ENCODE measurements at regions not wholly inside any gene's neighbourhood (a gene's known extent, or its start where the extent isn't known, plus 50 kb on each side); places are given as distances from the start of the nearest gene placed in this dataset.

DNA sequence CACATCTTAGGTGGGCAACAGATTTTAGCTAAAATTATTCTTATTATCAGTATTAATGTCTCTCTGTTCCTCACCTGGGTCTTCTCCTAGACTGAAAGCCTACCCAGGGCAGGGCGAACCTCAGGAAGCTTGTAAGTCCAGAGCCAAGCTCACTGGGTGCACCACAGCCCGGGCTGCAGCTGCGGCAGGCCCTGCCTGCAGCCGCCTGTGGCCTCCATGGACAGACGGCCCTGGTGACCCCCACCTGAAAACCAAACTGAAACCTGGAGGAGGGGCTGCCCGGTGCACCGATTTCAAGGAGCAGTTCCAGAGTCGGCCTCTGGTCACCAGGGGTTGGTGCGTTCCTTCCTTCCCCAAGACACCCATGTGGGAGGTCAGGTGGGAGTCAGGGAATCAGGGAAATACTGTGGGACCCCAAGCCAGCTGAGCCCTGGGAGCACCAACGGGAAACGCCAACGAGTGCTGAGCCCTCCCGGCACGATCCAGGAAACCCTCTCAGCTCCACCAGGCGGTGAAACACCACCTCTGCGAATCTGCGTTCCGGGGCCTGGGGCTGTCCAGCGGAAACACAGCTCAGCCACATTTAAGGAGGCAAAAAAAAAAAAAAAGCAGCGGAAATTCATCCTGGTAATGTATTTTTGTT, 68.6 kb upstream of the PPP1R26 start:
- TF ChIP-seq, protein P1, sequence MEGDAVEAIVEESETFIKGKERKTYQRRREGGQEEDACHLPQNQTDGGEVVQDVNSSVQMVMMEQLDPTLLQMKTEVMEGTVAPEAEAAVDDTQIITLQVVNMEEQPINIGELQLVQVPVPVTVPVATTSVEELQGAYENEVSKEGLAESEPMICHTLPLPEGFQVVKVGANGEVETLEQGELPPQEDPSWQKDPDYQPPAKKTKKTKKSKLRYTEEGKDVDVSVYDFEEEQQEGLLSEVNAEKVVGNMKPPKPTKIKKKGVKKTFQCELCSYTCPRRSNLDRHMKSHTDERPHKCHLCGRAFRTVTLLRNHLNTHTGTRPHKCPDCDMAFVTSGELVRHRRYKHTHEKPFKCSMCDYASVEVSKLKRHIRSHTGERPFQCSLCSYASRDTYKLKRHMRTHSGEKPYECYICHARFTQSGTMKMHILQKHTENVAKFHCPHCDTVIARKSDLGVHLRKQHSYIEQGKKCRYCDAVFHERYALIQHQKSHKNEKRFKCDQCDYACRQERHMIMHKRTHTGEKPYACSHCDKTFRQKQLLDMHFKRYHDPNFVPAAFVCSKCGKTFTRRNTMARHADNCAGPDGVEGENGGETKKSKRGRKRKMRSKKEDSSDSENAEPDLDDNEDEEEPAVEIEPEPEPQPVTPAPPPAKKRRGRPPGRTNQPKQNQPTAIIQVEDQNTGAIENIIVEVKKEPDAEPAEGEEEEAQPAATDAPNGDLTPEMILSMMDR (IDR thresholded peaks at IDR 0.05) = peak; percentile 17
- TF ChIP-seq EZH2 (IDR thresholded peaks at IDR 0.05) = no peak
